Mesenchymal stem cell (in vitro differentiated cells and primary cell): ENCODE measurements at regions not wholly inside any gene's neighbourhood (a gene's known extent, or its start where the extent isn't known, plus 50 kb on each side); places are given as distances from the start of the nearest gene placed in this dataset.

Source experiments
- DNase-seq: peaks from one replicate; pipeline ENCODE4 v3.0.0-alpha.2; 2013
- H2AFZ ChIP-seq: one replicate; pipeline ENCODE4 v1.6.1; 2013; ENCODE audit warnings: low read depth, mild to moderate bottlenecking, control low read depth, inconsistent platforms, low read length, moderate library complexity
- H2AK5ac ChIP-seq: 2 replicates; pipeline ENCODE4 v1.6.1; 2013; ENCODE audit warnings: low read length, moderate library complexity, mild to moderate bottlenecking, inconsistent platforms; ENCODE audit not compliant: severe bottlenecking
- H2BK120ac ChIP-seq: one replicate; pipeline ENCODE4 v1.6.1; 2013; ENCODE audit warnings: low read depth, mild to moderate bottlenecking, inconsistent platforms, low read length, moderate library complexity
- H2BK12ac ChIP-seq, 2 experiments: one replicate each; pipeline ENCODE4 v1.6.1; 2013; ENCODE audit warnings: inconsistent platforms in 2 of 2, low read length in 2 of 2, mild to moderate bottlenecking in 2 of 2, moderate library complexity in 2 of 2, control low read depth in 1 of 2
- H2BK15ac ChIP-seq: one replicate; pipeline ENCODE4 v1.6.1; 2013; ENCODE audit warnings: mild to moderate bottlenecking, low read depth, inconsistent platforms; ENCODE audit not compliant: poor library complexity, severe bottlenecking
- H2BK5ac ChIP-seq: 2 replicates; pipeline ENCODE4 v1.6.1; 2013; ENCODE audit warnings: low read depth, mild to moderate bottlenecking, low read length, control low read depth, inconsistent platforms; ENCODE audit not compliant: poor library complexity, severe bottlenecking
- H3K14ac ChIP-seq, 2 experiments: one replicate each; pipeline ENCODE4 v1.6.1; 2013; ENCODE audit warnings: inconsistent platforms in 2 of 2, low read length in 2 of 2, control low read depth in 1 of 2, mild to moderate bottlenecking in 1 of 2, moderate library complexity in 1 of 2
- H3K18ac ChIP-seq, 2 experiments: one replicate each; pipeline ENCODE4 v1.6.1; 2013; ENCODE audit warnings: inconsistent platforms in 2 of 2, low read length in 2 of 2, control low read depth in 1 of 2, low read depth in 1 of 2, mild to moderate bottlenecking in 1 of 2
- H3K23ac ChIP-seq, 2 experiments: one replicate each; pipeline ENCODE4 v1.6.1; 2013; ENCODE audit warnings: inconsistent platforms in 2 of 2, low read length in 2 of 2, mild to moderate bottlenecking in 2 of 2, moderate library complexity in 2 of 2, control low read depth in 1 of 2
- H3K27ac ChIP-seq: 2 replicates; pipeline ENCODE4 v1.5.1; 2013; ENCODE audit warnings: mild to moderate bottlenecking, moderate library complexity, low read length, control low read depth, inconsistent platforms; ENCODE audit not compliant: poor library complexity, severe bottlenecking
- H3K27me3 ChIP-seq, 2 experiments: 2 replicates each; pipeline versions ENCODE4 v1.6.1 to v1.7.0; 2013; ENCODE audit warnings: low read length in 2 of 2, mild to moderate bottlenecking in 2 of 2, moderate library complexity in 2 of 2, control low read depth in 1 of 2, inconsistent platforms in 1 of 2; ENCODE audit not compliant: control insufficient read depth in 1 of 2, insufficient read depth in 1 of 2
- H3K36me3 ChIP-seq, 2 experiments: 2 replicates each; pipeline versions ENCODE4 v1.6.1 to v1.7.0; 2013; ENCODE audit warnings: low read length in 2 of 2, control low read depth in 1 of 2, inconsistent platforms in 1 of 2, low read depth in 1 of 2, mild to moderate bottlenecking in 1 of 2; ENCODE audit not compliant: insufficient read depth in 2 of 2, control insufficient read depth in 1 of 2
- H3K4ac ChIP-seq, 2 experiments: one replicate each; pipeline ENCODE4 v1.6.1; 2013; ENCODE audit warnings: inconsistent platforms in 2 of 2, low read length in 2 of 2, mild to moderate bottlenecking in 2 of 2, moderate library complexity in 2 of 2, control low read depth in 1 of 2, low read depth in 1 of 2
- H3K4me1 ChIP-seq: 2 replicates; pipeline ENCODE4 v1.6.1; 2013; ENCODE audit warnings: low read depth, low read length, control low read depth; ENCODE audit not compliant: control insufficient read depth, insufficient read depth
- H3K4me2 ChIP-seq: 2 replicates; pipeline ENCODE4 v1.6.1; 2013; ENCODE audit warnings: low read length, mild to moderate bottlenecking, inconsistent platforms; ENCODE audit not compliant: poor library complexity, severe bottlenecking
- H3K4me3 ChIP-seq, 2 experiments: 2 replicates each; pipeline versions ENCODE4 v1.5.1 to v1.7.0; 2013; ENCODE audit warnings: low read length in 2 of 2, mild to moderate bottlenecking in 2 of 2, control low read depth in 1 of 2, low read depth in 1 of 2; ENCODE audit not compliant: insufficient read depth in 1 of 2
- H3K79me1 ChIP-seq: replicated peaks from 2 replicates; pipeline ENCODE4 v1.6.1; 2013; ENCODE audit warnings: mild to moderate bottlenecking, control low read depth, low read length, inconsistent platforms; ENCODE audit not compliant: poor library complexity, severe bottlenecking
- H3K9ac ChIP-seq: 2 replicates; pipeline ENCODE4 v1.7.0; 2013; ENCODE audit warnings: mild to moderate bottlenecking, low read length, moderate library complexity
- H3K9me3 ChIP-seq: 2 replicates; pipeline ENCODE4 v1.7.0; 2013; ENCODE audit warnings: mild to moderate bottlenecking, low read length; ENCODE audit not compliant: control insufficient read depth
- H4K8ac ChIP-seq: one replicate; pipeline ENCODE4 v1.6.1; 2013; ENCODE audit warnings: inconsistent platforms, mild to moderate bottlenecking, low read length, moderate library complexity
- H4K91ac ChIP-seq: one replicate; pipeline ENCODE4 v1.6.1; 2013; ENCODE audit warnings: mild to moderate bottlenecking, low read length, inconsistent platforms
- WGBS: methylation state at CpG from one replicate; pipeline ENCODE4 v1.1.7; 2013; ENCODE audit warnings: mixed read lengths; 5-methylcytosine and 5-hydroxymethylcytosine counted together

- Histone ChIP-seq H3K9me3 (no peaks in the 10 kb centered on the region), H3K23ac (no peak overlapping the region), H2BK12ac (no peak overlapping the region), H4K91ac (no peak overlapping the region), H2BK5ac (no peak overlapping the region), H3K79me1 (no peaks in the 10 kb centered on the region), H3K27me3 (no peaks in the 10 kb centered on the region), H3K27ac (no peak overlapping the region), H4K8ac (no peak overlapping the region), H3K9ac (no peak overlapping the region), H3K14ac (no peak overlapping the region), H3K36me3 (no peaks in the 10 kb centered on the region), H3K4me3 (no peak overlapping the region), H3K4me1 (no peaks in the 10 kb centered on the region), H3K18ac (no peak overlapping the region), H3K4ac (no peak overlapping the region), H2BK120ac (no peak overlapping the region), H2BK15ac (no peak overlapping the region), H3K4me2 (no peak overlapping the region), H2AFZ (no peak overlapping the region), H2AK5ac (no peak overlapping the region)
- no peak for DNase-seq
Observed at GRCh38 chr6:120493505-120493904, 840.8 kb downstream of the TBC1D32 start.

- Histone ChIP-seq H3K4me2 (no peak overlapping the region), H2BK15ac (no peak overlapping the region), H3K4me3 (no peak overlapping the region), H3K27ac (no peak overlapping the region), H3K9ac (no peak overlapping the region), H2AK5ac (no peak overlapping the region), H2BK120ac (no peak overlapping the region), H3K4me1 (no peaks in the 10 kb centered on the region), H3K27me3 (no peaks in the 10 kb centered on the region), H2AFZ (no peak overlapping the region), H3K9me3 (no peaks in the 10 kb centered on the region), H4K91ac (no peak overlapping the region), H3K23ac (no peak overlapping the region), H3K14ac (no peak overlapping the region), H2BK5ac (no peak overlapping the region), H4K8ac (no peak overlapping the region), H3K36me3 (no peaks in the 10 kb centered on the region), H2BK12ac (no peak overlapping the region), H3K4ac (no peak overlapping the region), H3K79me1 (no peaks in the 10 kb centered on the region), H3K18ac (no peak overlapping the region)
- WGBS = 86% methylated on average over 1 of the region's 2 CpGs
- DNase-seq = no peak
Observed at GRCh38 chr6:120489941-120490340, 844.3 kb downstream of the TBC1D32 start.

GRCh38 chr6:120484146-120484545 is 850.1 kb downstream of the TBC1D32 start:
- H2AK5ac ChIP-seq = no peak overlapping the region
- H2BK120ac ChIP-seq = no peak overlapping the region
- no peak overlapping the region for H2BK15ac ChIP-seq
- H2AFZ ChIP-seq = no peak overlapping the region
- no peak overlapping the region for H4K91ac ChIP-seq
- no peak overlapping the region for H3K18ac ChIP-seq
- H3K9me3 ChIP-seq = peaks cover 12% of the 10 kb centered on the region
- no peak for DNase-seq
- no peaks in the 10 kb centered on the region for H3K79me1 ChIP-seq
- H3K27me3 ChIP-seq = no peaks in the 10 kb centered on the region
- H3K9ac ChIP-seq = no peak overlapping the region
- H3K23ac ChIP-seq = no peak overlapping the region
- H3K4me1 ChIP-seq = no peaks in the 10 kb centered on the region
- H4K8ac ChIP-seq = no peak overlapping the region
- H2BK12ac ChIP-seq = no peak overlapping the region
- no peaks in the 10 kb centered on the region for H3K36me3 ChIP-seq
- no peak overlapping the region for H3K4ac ChIP-seq
- H3K4me2 ChIP-seq = no peak overlapping the region
- H3K14ac ChIP-seq = no peak overlapping the region
- no peak overlapping the region for H3K4me3 ChIP-seq
- no peak overlapping the region for H3K27ac ChIP-seq
- 95% methylated on average over 2 of the region's 2 CpGs for WGBS
- H2BK5ac ChIP-seq = no peak overlapping the region

GRCh38 chr6:120478650-120479049 is 855.6 kb downstream of the TBC1D32 start:
- Histone ChIP-seq H2BK15ac (no peak overlapping the region), H3K4me1 (no peaks in the 10 kb centered on the region), H3K4me2 (no peak overlapping the region), H3K18ac (no peak overlapping the region), H3K9ac (no peak overlapping the region), H3K14ac (no peak overlapping the region), H2AK5ac (no peak overlapping the region), H2BK12ac (no peak overlapping the region), H2BK120ac (no peak overlapping the region), H3K27me3 (no peaks in the 10 kb centered on the region), H3K4ac (no peak overlapping the region), H4K91ac (no peak overlapping the region), H3K36me3 (no peaks in the 10 kb centered on the region), H2AFZ (no peak overlapping the region), H3K79me1 (no peaks in the 10 kb centered on the region), H3K27ac (no peak overlapping the region), H2BK5ac (no peak overlapping the region), H3K9me3 (peaks cover 28% of the 10 kb centered on the region), H4K8ac (no peak overlapping the region), H3K4me3 (no peak overlapping the region), H3K23ac (no peak overlapping the region)
- no CpG with 5 or more reads among the region's 1 CpG for WGBS
- DNase-seq = no peak
